DND-41 (cell line): ENCODE measurements at regions not wholly inside any gene's neighbourhood (a gene's known extent, or its start where the extent isn't known, plus 50 kb on each side); places are given as distances from the start of the nearest gene placed in this dataset.

Source experiments
- ATAC-seq: fragments of 200-7000 bp; cut with Tn5 transposase; 3 replicates; pipeline ENCODE4 v1.9.1; 2021; ENCODE audit warnings: low read depth; ENCODE audit not compliant: insufficient read depth
- DNase-seq: peaks from one replicate; pipeline ENCODE4 v3.0.0-alpha.2; 2020
- H2AFZ ChIP-seq: 2 replicates; pipeline ENCODE4 v1.6.0; 2012; ENCODE audit warnings: low read depth, low read length
- H3K27ac ChIP-seq: 2 replicates; pipeline ENCODE4 v1.5.1; 2012; ENCODE audit warnings: low read length, inconsistent platforms
- H3K27me3 ChIP-seq: fragments of 200-600 bp; sonication (generic); 2 replicates; pipeline ENCODE4 v1.6.0; 2012; ENCODE audit warnings: low read length, mild to moderate bottlenecking, inconsistent platforms; ENCODE audit not compliant: insufficient read depth, poor library complexity
- H3K36me3 ChIP-seq: 2 replicates; pipeline ENCODE4 v1.5.1; 2012; ENCODE audit warnings: low read length, inconsistent platforms; ENCODE audit not compliant: insufficient read depth
- H3K4me1 ChIP-seq: 2 replicates; pipeline ENCODE4 v1.5.1; 2012; ENCODE audit warnings: mild to moderate bottlenecking, low read length; ENCODE audit not compliant: insufficient read depth
- H3K4me2 ChIP-seq: 2 replicates; pipeline ENCODE4 v1.6.0; 2012; ENCODE audit warnings: mild to moderate bottlenecking, moderate library complexity, low read length, inconsistent platforms; ENCODE audit not compliant: insufficient read depth
- H3K4me3 ChIP-seq, 2 experiments: fragments of 200-600 bp in 1 of 2; shearing (Covaris generic) in 1 of 2; 2 replicates each; pipeline ENCODE4 v1.5.1; 2012 to 2016; ENCODE audit warnings: inconsistent platforms in 2 of 2, low read length in 2 of 2, mild to moderate bottlenecking in 2 of 2, low read depth in 1 of 2, moderate library complexity in 1 of 2
- H3K79me2 ChIP-seq: 2 replicates; pipeline ENCODE4 v1.6.0; 2012; ENCODE audit warnings: low read length, inconsistent platforms; ENCODE audit not compliant: insufficient read depth
- H3K9ac ChIP-seq: 2 replicates; pipeline ENCODE4 v1.6.0; 2012; ENCODE audit warnings: low read depth, mild to moderate bottlenecking, inconsistent platforms, low read length, moderate library complexity
- H3K9me3 ChIP-seq: 2 replicates; pipeline ENCODE4 v1.5.1; 2012; ENCODE audit warnings: low read length, moderate library complexity, mild to moderate bottlenecking, inconsistent platforms; ENCODE audit not compliant: insufficient read depth, severe bottlenecking
- H4K20me1 ChIP-seq: 2 replicates; pipeline ENCODE4 v1.6.0; 2012; ENCODE audit warnings: low read length; ENCODE audit not compliant: insufficient read depth
- CTCF ChIP-seq: IDR thresholded peaks from 2 replicates; pipeline ENCODE4 v1.5.1; 2012; ENCODE audit warnings: borderline replicate concordance, low read length, moderate library complexity, mild to moderate bottlenecking; ENCODE audit not compliant: poor library complexity, severe bottlenecking; ENCODE audit errors: extremely low read depth
- EZH2 ChIP-seq: IDR thresholded peaks from 3 replicates; pipeline ENCODE4 v1.6.1; 2012; ENCODE audit warnings: borderline replicate concordance, low read depth, mild to moderate bottlenecking, moderate library complexity, low read length, inconsistent platforms; ENCODE audit not compliant: severe bottlenecking

DNA sequence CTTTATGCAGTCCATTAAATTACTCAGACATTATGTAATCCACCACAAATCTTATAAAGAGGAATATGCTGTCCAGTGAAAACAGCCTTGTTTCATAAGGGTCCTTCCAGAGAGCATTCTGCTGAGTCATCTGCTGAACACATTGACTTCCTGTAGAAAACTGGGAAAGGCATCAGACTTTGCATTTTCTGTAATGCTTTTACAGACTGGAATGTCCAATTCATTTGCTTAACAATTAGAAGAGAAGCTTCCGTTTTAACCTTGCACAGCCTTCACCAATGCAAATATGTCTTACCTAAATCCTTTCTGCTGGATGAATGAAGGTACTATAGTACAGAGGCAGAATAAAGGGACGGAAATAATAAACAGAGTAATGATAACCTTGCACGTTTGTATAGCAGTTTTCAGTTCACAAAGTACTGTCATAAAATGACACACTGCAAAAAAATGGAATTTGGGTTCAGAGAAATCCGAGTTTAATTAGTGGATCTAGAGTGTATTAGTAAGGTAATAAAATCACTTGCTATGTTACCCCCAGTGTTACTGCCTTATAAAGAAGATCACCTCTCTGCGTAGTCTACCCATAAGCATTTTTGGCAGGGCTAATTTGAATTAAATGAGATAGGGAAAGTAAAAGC is 301.5 kb downstream of the PYDC2 start:
- TF ChIP-seq EZH2 (no peak), CTCF (no peak)
- H3K27ac ChIP-seq, result no peak overlapping the region
- no peaks in the 10 kb centered on the region for H3K9me3 ChIP-seq
- no peaks in the 10 kb centered on the region for H3K4me1 ChIP-seq
- no peaks in the 10 kb centered on the region for H3K36me3 ChIP-seq
- no peak overlapping the region for H3K4me2 ChIP-seq
- H3K79me2 ChIP-seq, result no peaks in the 10 kb centered on the region
- no peak overlapping the region for H3K4me3 ChIP-seq
- H3K9ac ChIP-seq, result no peak overlapping the region
- DNase-seq, result no peak
- no peak overlapping the region for H2AFZ ChIP-seq
- H4K20me1 ChIP-seq, result no peaks in the 10 kb centered on the region
- ATAC-seq, result no peak
- no peaks in the 10 kb centered on the region for H3K27me3 ChIP-seq

GRCh38 chr3:191768421-191768820 is 307.5 kb downstream of the PYDC2 start:
- no peaks in the 10 kb centered on the region for H3K4me1 ChIP-seq
- no peaks in the 10 kb centered on the region for H4K20me1 ChIP-seq
- DNase-seq (no peak), ATAC-seq (no peak)
- H3K4me2 ChIP-seq, result no peak overlapping the region
- H3K9ac ChIP-seq, result no peak overlapping the region
- no peaks in the 10 kb centered on the region for H3K79me2 ChIP-seq
- no peak overlapping the region for H3K27ac ChIP-seq
- no peak overlapping the region for H2AFZ ChIP-seq
- H3K9me3 ChIP-seq, result no peaks in the 10 kb centered on the region
- H3K36me3 ChIP-seq, result no peaks in the 10 kb centered on the region
- TF ChIP-seq EZH2, result no peak
- H3K4me3 ChIP-seq, result no peak overlapping the region
- H3K27me3 ChIP-seq, result no peaks in the 10 kb centered on the region

DNA sequence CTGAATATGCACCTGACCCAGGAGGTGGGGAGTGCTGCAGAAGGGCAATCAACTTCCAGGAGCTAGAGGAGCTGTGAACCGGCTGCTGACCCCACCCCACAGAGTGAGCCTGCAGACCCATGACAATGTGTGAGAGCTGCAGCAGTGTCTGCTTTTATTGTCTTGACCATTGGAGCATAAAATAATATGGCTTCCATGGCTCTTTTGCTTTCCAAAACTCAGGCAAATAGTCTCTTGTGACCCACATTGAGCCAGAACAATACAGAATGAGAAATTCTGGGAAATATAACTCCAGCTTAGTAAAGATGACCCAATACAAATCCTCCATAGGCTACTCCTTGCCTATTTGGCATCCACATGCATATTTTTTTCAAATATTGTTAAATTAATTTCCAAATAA is 309.6 kb downstream of the PYDC2 start:
- Histone ChIP-seq H3K4me3 (no peak overlapping the region), H4K20me1 (no peaks in the 10 kb centered on the region), H3K9me3 (no peaks in the 10 kb centered on the region), H3K4me2 (no peak overlapping the region), H3K27ac (no peak overlapping the region), H3K27me3 (no peaks in the 10 kb centered on the region), H3K9ac (no peak overlapping the region), H3K79me2 (no peaks in the 10 kb centered on the region), H3K36me3 (no peaks in the 10 kb centered on the region), H2AFZ (no peak overlapping the region), H3K4me1 (no peaks in the 10 kb centered on the region)
- DNase-seq (no peak), ATAC-seq (no peak)
- TF ChIP-seq CTCF (no peak), EZH2 (no peak)

- Histone ChIP-seq H3K27ac (no peak overlapping the region), H3K4me1 (no peaks in the 10 kb centered on the region), H3K79me2 (no peaks in the 10 kb centered on the region), H3K36me3 (no peaks in the 10 kb centered on the region), H2AFZ (no peak overlapping the region), H3K9ac (no peak overlapping the region), H3K4me2 (no peak overlapping the region), H3K27me3 (no peaks in the 10 kb centered on the region), H4K20me1 (no peaks in the 10 kb centered on the region), H3K9me3 (no peaks in the 10 kb centered on the region), H3K4me3 (no peak overlapping the region)
- ATAC-seq (no peak), DNase-seq (no peak)
- TF ChIP-seq EZH2 (no peak), CTCF (no peak)
Measured at GRCh38 chr3:191774485-191774884, 313.5 kb downstream of the PYDC2 start.
